ENCODE measurements at regions not wholly inside any gene's neighbourhood (a gene's known extent, or its start where the extent isn't known, plus 50 kb on each side); places are given as distances from the start of the nearest gene placed in this dataset.

GRCh38 chr2:15833731-15834130 is 106.6 kb upstream of the MYCN start:
- TF ChIP-seq CTCF (IDR thresholded peaks at IDR 0.05) (no peak), POLR2A (IDR thresholded peaks at IDR 0.05) (no peak)
